Testis (tissue), 2 donors: ENCODE measurements at regions not wholly inside any gene's neighbourhood (a gene's known extent, or its start where the extent isn't known, plus 50 kb on each side); places are given as distances from the start of the nearest gene placed in this dataset.

Experiments used
- DNase-seq: peaks from one replicate; pipeline ENCODE4 v3.0.0-alpha.2; 2019
- H3K27ac ChIP-seq, 2 donors: fragments of 200-600 bp; sonication (generic); one replicate each; pipeline ENCODE4 v1.5.1; 2019
- H3K27me3 ChIP-seq: fragments of 200-600 bp; sonication (generic); one replicate; pipeline ENCODE4 v1.5.1; 2019
- H3K36me3 ChIP-seq: fragments of 200-600 bp; sonication (generic); one replicate; pipeline ENCODE4 v1.5.1; 2017; ENCODE audit warnings: low read depth; ENCODE audit errors: missing control alignments
- H3K4me1 ChIP-seq: fragments of 200-600 bp; sonication (generic); one replicate; pipeline ENCODE4 v1.5.1; 2019
- H3K4me3 ChIP-seq, 2 donors: fragments of 200-600 bp; sonication (generic); one replicate each; pipeline ENCODE4 v1.5.1; 2017 to 2019
- H3K9me3 ChIP-seq: fragments of 200-600 bp; sonication (generic); one replicate; pipeline ENCODE4 v1.5.1; 2017
- CTCF ChIP-seq, 3 experiments: fragments of 450-650 bp in 2 of 3; fragments of 200-600 bp in 1 of 3; sonication (generic) in 1 of 3; IDR thresholded peaks; one replicate each; pipeline ENCODE4 v1.5.1; 2016 to 2019; ENCODE audit warnings: antibody characterized with exemption in 3 of 3, mild to moderate bottlenecking in 2 of 3, moderate library complexity in 1 of 3
- POLR2A ChIP-seq: fragments of 450-650 bp; IDR thresholded peaks from one replicate; pipeline ENCODE4 v1.6.1; 2017; ENCODE audit warnings: antibody characterized with exemption, mild to moderate bottlenecking, moderate library complexity
- WGBS, 2 donors: methylation state at CpG; one replicate each; pipeline ENCODE4 v1.1.5; 2018; 5-methylcytosine and 5-hydroxymethylcytosine counted together
- intact Hi-C: fragments of 100-400 bp; cut with DNase I; formaldehyde crosslinking; loops from one replicate; pipeline ENCODE4 v1.15.1; 2023; ENCODE audit warnings: low total_unique reads

GRCh38 chr3:104362319-104362718, 1004.4 kb upstream of the ALCAM start:
- WGBS, 2 donors: 86 to 93% methylated on average over 6 of the region's 6 CpGs
- Histone ChIP-seq H3K27ac (no peak overlapping the region), H3K36me3 (no peaks in the 10 kb centered on the region), H3K27me3 (no peaks in the 10 kb centered on the region), H3K4me1 (no peaks in the 10 kb centered on the region), H3K4me3 (no peak overlapping the region), H3K9me3 (no peaks in the 10 kb centered on the region)
- intact Hi-C loops: no loop called here
- no peak for DNase-seq
- TF ChIP-seq CTCF (IDR thresholded peaks at IDR 0.05) (no peak), POLR2A (no peak)

GRCh38 chr3:104367000-104367399, 999.7 kb upstream of the ALCAM start:
- TF ChIP-seq POLR2A: no peak
- TF ChIP-seq CTCF (IDR thresholded peaks at IDR 0.05): no peak
- Histone ChIP-seq H3K36me3 (no peaks in the 10 kb centered on the region), H3K27ac (no peak overlapping the region), H3K4me1 (no peaks in the 10 kb centered on the region), H3K4me3 (no peak overlapping the region), H3K9me3 (no peaks in the 10 kb centered on the region), H3K27me3 (no peaks in the 10 kb centered on the region)
- intact Hi-C loops: no loop called here
- WGBS, 2 donors: 46 to 53% methylated on average over 3 of the region's 3 CpGs
- DNase-seq: no peak

- no peaks in the 10 kb centered on the region for H3K27me3 ChIP-seq
- H3K36me3 ChIP-seq: no peaks in the 10 kb centered on the region
- intact Hi-C loops: no loop called here
- H3K9me3 ChIP-seq: no peaks in the 10 kb centered on the region
- TF ChIP-seq POLR2A (no peak), CTCF (IDR thresholded peaks at IDR 0.05) (no peak)
- H3K4me3 ChIP-seq: no peak overlapping the region
- no peak overlapping the region for H3K27ac ChIP-seq
- no peaks in the 10 kb centered on the region for H3K4me1 ChIP-seq
- DNase-seq: no peak
Observed at GRCh38 chr3:104368760-104369159, 997.9 kb upstream of the ALCAM start.

GRCh38 chr3:104385421-104385820, 981.3 kb upstream of the ALCAM start:
- Histone ChIP-seq H3K27me3 (no peaks in the 10 kb centered on the region), H3K27ac (no peak overlapping the region), H3K36me3 (no peaks in the 10 kb centered on the region), H3K4me1 (no peaks in the 10 kb centered on the region), H3K4me3 (no peak overlapping the region), H3K9me3 (no peaks in the 10 kb centered on the region)
- WGBS, 2 donors: 56 to 61% methylated on average over 3 of the region's 3 CpGs
- DNase-seq: no peak
- intact Hi-C loops: no loop called here
- no peak for TF ChIP-seq POLR2A
- no peak for TF ChIP-seq CTCF (IDR thresholded peaks at IDR 0.05)

GRCh38 chr3:104388619-104389018, 978.1 kb upstream of the ALCAM start:
- TF ChIP-seq CTCF (IDR thresholded peaks at IDR 0.05): no peak
- TF ChIP-seq POLR2A: no peak
- no peak overlapping the region for H3K27ac ChIP-seq
- no peak for DNase-seq
- H3K4me1 ChIP-seq: no peaks in the 10 kb centered on the region
- H3K4me3 ChIP-seq: no peak overlapping the region
- no peaks in the 10 kb centered on the region for H3K36me3 ChIP-seq
- H3K27me3 ChIP-seq: no peaks in the 10 kb centered on the region
- intact Hi-C loops: no loop called here
- no peaks in the 10 kb centered on the region for H3K9me3 ChIP-seq
